SK-N-SH (cell line): ENCODE measurements at regions not wholly inside any gene's neighbourhood (a gene's known extent, or its start where the extent isn't known, plus 50 kb on each side); places are given as distances from the start of the nearest gene placed in this dataset.
A peak's percentile ranks its signal among the peaks of the same experiment; 100 is the strongest.

ENCODE experiments used
- CTCF ChIA-PET: fragments of 300-600, 350-600 bp; formaldehyde crosslinking; extraction: SDS; loops from one replicate; lab custom pipeline; 2021; lab: Yijun Ruan, JAX
- POLR2A ChIA-PET: fragments of 350-600 bp; sonication (Branson Sonifier 250); formaldehyde crosslinking; extraction: SDS; loops from one replicate; lab custom pipeline; 2020; ENCODE audit warnings: antibody characterized with exemption, inconsistent platforms; lab: Yijun Ruan, JAX
- DNase-seq: peaks from one replicate; pipeline ENCODE4 v3.0.0; 2012
- H2AFZ ChIP-seq: fragments of 200-600 bp; sonication (generic); 2 replicates; pipeline ENCODE4 v1.8.1; 2016; ENCODE audit warnings: antibody characterized with exemption, mild to moderate bottlenecking, low read depth
- H3F3A ChIP-seq: fragments of 200-600 bp; sonication (generic); replicated peaks from 2 replicates; pipeline ENCODE3; 2016; ENCODE audit warnings: antibody characterized with exemption, mild to moderate bottlenecking; ENCODE audit not compliant: insufficient read depth
- H3K27ac ChIP-seq, 2 experiments: fragments of 200-500 bp in 1 of 2; fragments of 200-600 bp in 1 of 2; sonication (Bioruptor generic) in 1 of 2; sonication (generic), shearing (Covaris generic) in 1 of 2; 2 replicates each; pipeline versions ENCODE4 v1.5.1 to v1.6.1; 2014 to 2016; ENCODE audit warnings: low read depth in 2 of 2, inconsistent platforms in 1 of 2, low read length in 1 of 2, mild to moderate bottlenecking in 1 of 2, mixed read lengths in 1 of 2
- H3K27me3 ChIP-seq: fragments of 200-600 bp; sonication (generic), shearing (Covaris generic); 2 replicates; pipeline ENCODE4 v1.6.1; 2016; ENCODE audit warnings: mixed run types; ENCODE audit not compliant: insufficient read depth
- H3K36me3 ChIP-seq, 2 experiments: fragments of 200-500 bp in 1 of 2; fragments of 200-600 bp in 1 of 2; sonication (Bioruptor generic) in 1 of 2; sonication (generic) in 1 of 2; replicated peaks in 1 of 2; 2 replicates each; pipeline versions ENCODE3 to v1.5.1; 2014 to 2016; ENCODE audit warnings: low read length in 1 of 2, mild to moderate bottlenecking in 1 of 2; ENCODE audit not compliant: insufficient read depth in 2 of 2, control insufficient read depth in 1 of 2
- H3K4me1 ChIP-seq, 2 experiments: fragments of 200-500 bp in 1 of 2; fragments of 200-600 bp in 1 of 2; sonication (Bioruptor generic) in 1 of 2; sonication (generic), shearing (Covaris generic) in 1 of 2; 2 replicates each; pipeline versions ENCODE4 v1.5.1 to v1.6.1; 2014 to 2016; ENCODE audit warnings: low read depth in 1 of 2, low read length in 1 of 2, mixed run types in 1 of 2; ENCODE audit not compliant: insufficient read depth in 2 of 2, control insufficient read depth in 1 of 2
- H3K4me2 ChIP-seq: fragments of 200-600 bp; sonication (generic), shearing (Covaris generic); 2 replicates; pipeline ENCODE4 v1.6.1; 2017; ENCODE audit warnings: mixed run types
- H3K4me3 ChIP-seq, 2 experiments: fragments of 200-500 bp in 1 of 2; fragments of 200-600 bp in 1 of 2; sonication (Bioruptor generic) in 1 of 2; sonication (generic), shearing (Covaris generic) in 1 of 2; 2 replicates each; pipeline versions ENCODE4 v1.5.1 to v1.8.1; 2014 to 2016; ENCODE audit warnings: low read depth in 2 of 2, inconsistent platforms in 1 of 2, low read length in 1 of 2, mild to moderate bottlenecking in 1 of 2, mixed read lengths in 1 of 2, moderate library complexity in 1 of 2
- H3K79me2 ChIP-seq: fragments of 200-600 bp; sonication (generic); 2 replicates; pipeline ENCODE4 v1.8.1; 2017; ENCODE audit warnings: mild to moderate bottlenecking; ENCODE audit not compliant: insufficient read depth
- H3K9ac ChIP-seq: fragments of 200-600 bp; sonication (generic); 2 replicates; pipeline ENCODE4 v1.6.1; 2017; ENCODE audit warnings: mixed run types
- H3K9me2 ChIP-seq: fragments of 200-600 bp; sonication (generic); 2 replicates; pipeline ENCODE4 v1.6.1; 2017; ENCODE audit warnings: mixed run types
- H3K9me3 ChIP-seq: fragments of 200-600 bp; sonication (generic); 2 replicates; pipeline ENCODE4 v1.6.1; 2017; ENCODE audit warnings: mixed run types, mild to moderate bottlenecking, moderate library complexity
- H4K20me1 ChIP-seq: fragments of 200-600 bp; sonication (generic); 2 replicates; pipeline ENCODE4 v1.6.1; 2017; ENCODE audit warnings: mild to moderate bottlenecking, mixed run types; ENCODE audit not compliant: insufficient read depth
- EZH2phosphoT487 ChIP-seq: fragments of 200-600 bp; sonication (generic); IDR thresholded peaks from 2 replicates; pipeline ENCODE4 v1.6.1; 2017; ENCODE audit warnings: low read depth, mixed run types, mild to moderate bottlenecking, antibody characterized with exemption, moderate library complexity, borderline replicate concordance
- FOXJ3 ChIP-seq: sonication (generic); formaldehyde crosslinking; IDR thresholded peaks from 2 replicates; pipeline ENCODE4 v1.5.1; 2020; ENCODE audit warnings: mild to moderate bottlenecking, missing genetic modification reagents
- GABPA ChIP-seq: IDR thresholded peaks from 2 replicates; pipeline ENCODE4 v1.4.0; 2012; ENCODE audit warnings: low read depth, mild to moderate bottlenecking
- GATA2 ChIP-seq: sonication (generic); formaldehyde crosslinking; IDR thresholded peaks from 2 replicates; pipeline ENCODE4 v1.5.0; 2020; ENCODE audit warnings: mild to moderate bottlenecking, missing genetic modification reagents
- MEF2A ChIP-seq: IDR thresholded peaks from 2 replicates; pipeline ENCODE4 v1.4.0; 2012; ENCODE audit warnings: low read depth, borderline replicate concordance
- MXI1 ChIP-seq: IDR thresholded peaks from 2 replicates; pipeline ENCODE4 v1.6.1; 2012; ENCODE audit warnings: mild to moderate bottlenecking, low read depth, low read length, improper control_type of control experiment
- NRF1 ChIP-seq: IDR thresholded peaks from 2 replicates; pipeline ENCODE4 v1.6.1; 2012; ENCODE audit warnings: low read depth, mild to moderate bottlenecking, low read length
- RFX5 ChIP-seq: IDR thresholded peaks from 2 replicates; pipeline ENCODE4 v1.6.1; 2012; ENCODE audit warnings: mild to moderate bottlenecking, improper control_type of control experiment, low read length
- SIN3A ChIP-seq: IDR thresholded peaks from 2 replicates; pipeline ENCODE4 v1.6.1; 2012; ENCODE audit warnings: low read depth, mild to moderate bottlenecking, low read length, moderate library complexity, borderline replicate concordance
- SMC3 ChIP-seq: IDR thresholded peaks from 2 replicates; pipeline ENCODE4 v1.6.1; 2012; ENCODE audit warnings: low read depth, low read length, improper control_type of control experiment
- TAF1 ChIP-seq: IDR thresholded peaks from 2 replicates; pipeline ENCODE4 v1.6.1; 2012; ENCODE audit warnings: low read depth, mild to moderate bottlenecking, low read length, moderate library complexity, borderline replicate concordance
- TCF12 ChIP-seq: IDR thresholded peaks from 2 replicates; pipeline ENCODE4 v1.4.0; 2012
- TEAD4 ChIP-seq: IDR thresholded peaks from 2 replicates; pipeline ENCODE4 v1.4.0; 2012; ENCODE audit warnings: mild to moderate bottlenecking, borderline replicate concordance; ENCODE audit not compliant: insufficient read depth
- YY1 ChIP-seq: IDR thresholded peaks from 2 replicates; pipeline ENCODE4 v1.4.0; 2012; ENCODE audit warnings: low read depth, mild to moderate bottlenecking
- WGBS: methylation state at CpG from one replicate; pipeline ENCODE4 v1.1.6; 2017; ENCODE audit warnings: low lambda C conversion rate; 5-methylcytosine and 5-hydroxymethylcytosine counted together
- TF ChIP-seq, protein P1 (sequence below): IDR thresholded peaks from 2 replicates; pipeline ENCODE4 v1.4.0; 2012; ENCODE audit warnings: low read depth, borderline replicate concordance
- TF ChIP-seq, protein P2 (sequence below): fragments of 150-350 bp; IDR thresholded peaks from 2 replicates; pipeline ENCODE4 v1.6.1; 2017; ENCODE audit warnings: antibody characterized with exemption, low read length, low read depth, borderline replicate concordance
- TF ChIP-seq, protein P3 (sequence below): fragments of 200-600 bp; sonication (generic); IDR thresholded peaks from 2 replicates; pipeline ENCODE4 v1.6.1; 2017; ENCODE audit warnings: antibody characterized with exemption, mild to moderate bottlenecking, moderate library complexity

DNA sequence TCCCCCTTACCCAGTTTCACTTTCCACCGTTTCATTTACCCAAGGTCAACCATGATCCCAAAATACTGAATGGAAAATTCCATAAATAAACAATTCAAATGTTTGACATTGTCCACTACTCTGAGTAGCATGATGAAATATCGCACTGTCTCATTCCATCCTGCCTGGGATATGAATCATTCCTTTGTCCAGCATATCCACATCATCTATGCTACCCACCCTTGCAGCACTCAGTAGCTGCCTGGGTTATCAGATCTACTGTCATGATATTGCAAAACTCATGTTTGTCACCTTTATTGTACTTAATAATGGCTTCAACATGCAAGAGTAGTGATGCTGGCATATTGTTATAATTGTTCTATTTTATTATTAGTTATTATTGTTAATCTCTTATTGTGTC, 263.9 kb upstream of the NBEA start (continued):
- TF ChIP-seq NRF1: no peak
- TF ChIP-seq TCF12: peak; percentile 93
- peak; percentile 62; the same call in 1 of the 2 replicates for TF ChIP-seq TEAD4
- no peak for TF ChIP-seq TAF1
- TF ChIP-seq EZH2phosphoT487: no peak
- TF ChIP-seq FOXJ3: no peak
- TF ChIP-seq, protein P1, sequence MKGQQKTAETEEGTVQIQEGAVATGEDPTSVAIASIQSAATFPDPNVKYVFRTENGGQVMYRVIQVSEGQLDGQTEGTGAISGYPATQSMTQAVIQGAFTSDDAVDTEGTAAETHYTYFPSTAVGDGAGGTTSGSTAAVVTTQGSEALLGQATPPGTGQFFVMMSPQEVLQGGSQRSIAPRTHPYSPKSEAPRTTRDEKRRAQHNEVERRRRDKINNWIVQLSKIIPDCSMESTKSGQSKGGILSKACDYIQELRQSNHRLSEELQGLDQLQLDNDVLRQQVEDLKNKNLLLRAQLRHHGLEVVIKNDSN: no peak
- TF ChIP-seq MEF2A: no peak
- 0 out of 2 replicates have a peak, but pooled peaks have one; percentile 18 for TF ChIP-seq YY1
- TF ChIP-seq, protein P2, sequence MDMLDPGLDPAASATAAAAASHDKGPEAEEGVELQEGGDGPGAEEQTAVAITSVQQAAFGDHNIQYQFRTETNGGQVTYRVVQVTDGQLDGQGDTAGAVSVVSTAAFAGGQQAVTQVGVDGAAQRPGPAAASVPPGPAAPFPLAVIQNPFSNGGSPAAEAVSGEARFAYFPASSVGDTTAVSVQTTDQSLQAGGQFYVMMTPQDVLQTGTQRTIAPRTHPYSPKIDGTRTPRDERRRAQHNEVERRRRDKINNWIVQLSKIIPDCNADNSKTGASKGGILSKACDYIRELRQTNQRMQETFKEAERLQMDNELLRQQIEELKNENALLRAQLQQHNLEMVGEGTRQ: no peak
- TF ChIP-seq SIN3A: no peak
- TF ChIP-seq, protein P3, sequence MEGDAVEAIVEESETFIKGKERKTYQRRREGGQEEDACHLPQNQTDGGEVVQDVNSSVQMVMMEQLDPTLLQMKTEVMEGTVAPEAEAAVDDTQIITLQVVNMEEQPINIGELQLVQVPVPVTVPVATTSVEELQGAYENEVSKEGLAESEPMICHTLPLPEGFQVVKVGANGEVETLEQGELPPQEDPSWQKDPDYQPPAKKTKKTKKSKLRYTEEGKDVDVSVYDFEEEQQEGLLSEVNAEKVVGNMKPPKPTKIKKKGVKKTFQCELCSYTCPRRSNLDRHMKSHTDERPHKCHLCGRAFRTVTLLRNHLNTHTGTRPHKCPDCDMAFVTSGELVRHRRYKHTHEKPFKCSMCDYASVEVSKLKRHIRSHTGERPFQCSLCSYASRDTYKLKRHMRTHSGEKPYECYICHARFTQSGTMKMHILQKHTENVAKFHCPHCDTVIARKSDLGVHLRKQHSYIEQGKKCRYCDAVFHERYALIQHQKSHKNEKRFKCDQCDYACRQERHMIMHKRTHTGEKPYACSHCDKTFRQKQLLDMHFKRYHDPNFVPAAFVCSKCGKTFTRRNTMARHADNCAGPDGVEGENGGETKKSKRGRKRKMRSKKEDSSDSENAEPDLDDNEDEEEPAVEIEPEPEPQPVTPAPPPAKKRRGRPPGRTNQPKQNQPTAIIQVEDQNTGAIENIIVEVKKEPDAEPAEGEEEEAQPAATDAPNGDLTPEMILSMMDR: no peak
- TF ChIP-seq, all 33 proteins: peak for 12

DNA sequence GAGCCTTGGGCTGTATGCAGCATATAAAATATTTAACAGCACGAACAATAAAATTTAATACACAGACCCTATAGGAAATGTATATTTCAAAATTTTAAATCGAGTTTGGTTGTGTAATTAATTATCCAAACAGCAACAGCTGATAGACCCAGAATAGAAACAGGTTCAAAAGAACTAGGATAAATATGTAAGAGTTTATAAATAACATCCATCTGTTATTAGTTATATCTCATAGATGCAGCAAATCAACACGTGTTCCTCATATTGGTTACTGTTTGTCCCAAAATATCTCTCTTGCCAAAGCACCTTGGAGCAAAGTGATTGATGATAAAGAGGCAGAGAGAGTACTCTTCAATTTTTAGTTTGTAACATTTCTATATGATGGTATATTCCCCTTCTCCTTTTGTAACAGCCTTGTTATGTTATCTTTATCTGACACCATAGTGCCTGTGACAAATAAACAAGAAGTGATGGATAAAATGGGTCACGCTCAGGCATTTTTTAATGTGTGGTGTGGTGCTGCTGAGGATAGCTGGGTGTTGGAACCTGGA, 260.6 kb upstream of the NBEA start:
- H3K4me2 ChIP-seq: no peak overlapping the region
- H3K9me3 ChIP-seq: no peaks in the 10 kb centered on the region
- 47% methylated on average over 4 of the region's 4 CpGs for WGBS
- POLR2A ChIA-PET: no interaction called here
- H3K4me1 ChIP-seq: peaks cover 0 to 3% of the 10 kb centered on the region in 2 experiments; a peak in 2 of 4 replicates
- no peaks in the 10 kb centered on the region for H3K36me3 ChIP-seq
- H3K27ac ChIP-seq: no peak overlapping the region
- no peaks in the 10 kb centered on the region for H3F3A ChIP-seq
- no peaks in the 10 kb centered on the region for H4K20me1 ChIP-seq
- TF ChIP-seq MXI1 (no peak), SMC3 (no peak), RFX5 (no peak), GATA2 (0 out of 2 replicates have a peak, but pooled peaks have one; percentile 18), GABPA (no peak)
- CTCF ChIA-PET: no interaction called here
- no peak overlapping the region for H3K4me3 ChIP-seq
- no peaks in the 10 kb centered on the region for H3K9me2 ChIP-seq
- no peak overlapping the region for H3K9ac ChIP-seq
- no peak for DNase-seq
- no peaks in the 10 kb centered on the region for H3K27me3 ChIP-seq
- no peak overlapping the region for H2AFZ ChIP-seq
- H3K79me2 ChIP-seq: no peaks in the 10 kb centered on the region
